A549 (cell line): ENCODE measurements at regions not wholly inside any gene's neighbourhood (a gene's known extent, or its start where the extent isn't known, plus 50 kb on each side); places are given as distances from the start of the nearest gene placed in this dataset.

Source experiments
- ATAC-seq, 2 experiments: fragments of 200-7000 bp in 1 of 2; fragments of >200 bp in 1 of 2; cut with Nextera tagmentation in 1 of 2; cut with Tn5 transposase in 1 of 2; 3 replicates each; pipeline versions ENCODE4 v1.8.0 to v1.9.1; 2018 to 2020; ENCODE audit warnings: mild to moderate bottlenecking in 1 of 2, moderate library complexity in 1 of 2
- CTCF ChIA-PET: fragments of 300-600 bp; sonication (Branson Sonifier 250); formaldehyde crosslinking; extraction: SDS; loops from one replicate; lab custom pipeline; 2021; ENCODE audit warnings: antibody characterized with exemption, inconsistent platforms; lab: Yijun Ruan, JAX
- POLR2A ChIA-PET: fragments of 350-600 bp; formaldehyde crosslinking; extraction: SDS; loops from one replicate; lab custom pipeline; 2021; ENCODE audit warnings: antibody characterized with exemption, inconsistent platforms; lab: Yijun Ruan, JAX
- DNase-seq, 2 experiments: peaks; one replicate each; pipeline versions ENCODE4 v3.0.0 to v3.0.0-alpha.2; 2011 to 2016; ENCODE audit warnings: low read depth in 1 of 2, low spot score in 1 of 2
- FAIRE-seq: peaks from 2 replicates; lab custom pipeline; 2011; peaks lifted over from hg19 to GRCh38; lab: Jason Lieb, UNC
- H3K27ac ChIP-seq, 2 experiments: fragments of >200 bp; sonication (Bioruptor Twin); formaldehyde crosslinking; 3 replicates each; pipeline ENCODE4 v1.5.1; 2016 to 2017
- H3K4me1 ChIP-seq: fragments of >200 bp; sonication (Bioruptor Twin); formaldehyde crosslinking; 3 replicates; pipeline ENCODE4 v1.6.1; 2016
- H3K4me2 ChIP-seq: fragments of >200 bp; sonication (Bioruptor Twin); formaldehyde crosslinking; 3 replicates; pipeline ENCODE4 v1.6.1; 2016
- H3K4me3 ChIP-seq: fragments of >200 bp; sonication (Bioruptor Twin); formaldehyde crosslinking; 3 replicates; pipeline ENCODE4 v1.5.1; 2016
- H3K9me3 ChIP-seq: fragments of >200 bp; sonication (Bioruptor Twin); formaldehyde crosslinking; 3 replicates; pipeline ENCODE4 v1.6.1; 2016
- CBX2 ChIP-seq: fragments of 200-600 bp; sonication (generic); IDR thresholded peaks from 2 replicates; pipeline ENCODE4 v1.6.1; 2016; ENCODE audit warnings: low read depth, mild to moderate bottlenecking, borderline replicate concordance
- CHD2 ChIP-seq: fragments of 150-350 bp; IDR thresholded peaks from 2 replicates; pipeline ENCODE4 v1.6.1; 2014; ENCODE audit warnings: low read length; ENCODE audit not compliant: partially characterized antibody
- CHD4 ChIP-seq: fragments of 200-600 bp; sonication (generic); IDR thresholded peaks from 2 replicates; pipeline ENCODE4 v1.6.1; 2016; ENCODE audit warnings: antibody characterized with exemption, mild to moderate bottlenecking, borderline replicate concordance
- EHMT2 ChIP-seq: fragments of 200-600 bp; sonication (generic); IDR thresholded peaks from 2 replicates; pipeline ENCODE4 v1.6.1; 2016; ENCODE audit warnings: antibody characterized with exemption, low read depth, mild to moderate bottlenecking, moderate library complexity
- EP300 ChIP-seq, 2 experiments: fragments of >200 bp; sonication (Bioruptor Twin); formaldehyde crosslinking; IDR thresholded peaks; 2 replicates in 1 of 2; 3 replicates in 1 of 2; pipeline ENCODE4 v1.6.1; 2016 to 2017
- ESRRA ChIP-seq: fragments of 150-350 bp; IDR thresholded peaks from 2 replicates; pipeline ENCODE4 v1.6.1; 2014; ENCODE audit warnings: mild to moderate bottlenecking, low read length, borderline replicate concordance
- FOSB ChIP-seq: fragments of 250-450 bp; sonication (Bioruptor Pico); IDR thresholded peaks from 2 replicates; pipeline ENCODE4 v1.5.0; 2020; ENCODE audit warnings: mild to moderate bottlenecking, moderate library complexity
- HDAC2 ChIP-seq: fragments of 200-600 bp; sonication (generic); IDR thresholded peaks from 2 replicates; pipeline ENCODE4 v1.6.1; 2016
- HOXB13 ChIP-seq: fragments of 250-450 bp; sonication (Bioruptor Pico); IDR thresholded peaks from 2 replicates; pipeline ENCODE4 v1.5.0; 2020; ENCODE audit warnings: low read depth, mild to moderate bottlenecking, moderate library complexity
- KDM1A ChIP-seq: fragments of 200-600 bp; sonication (generic); IDR thresholded peaks from 2 replicates; pipeline ENCODE4 v1.6.1; 2016; ENCODE audit warnings: low read depth, mild to moderate bottlenecking
- MYC ChIP-seq: IDR thresholded peaks from 2 replicates; pipeline ENCODE4 v1.6.1; 2012; ENCODE audit warnings: mild to moderate bottlenecking, inconsistent platforms, low read length, improper control_type of control experiment, borderline replicate concordance
- NR3C1 ChIP-seq: fragments of >200 bp; sonication (Bioruptor Twin); formaldehyde crosslinking; IDR thresholded peaks from 3 replicates; pipeline ENCODE4 v1.6.1; 2017
- PBX3 ChIP-seq: IDR thresholded peaks from 2 replicates; pipeline ENCODE4 v1.6.1; 2012
- POLR2AphosphoS2 ChIP-seq: conservative IDR thresholded peaks from 2 replicates; pipeline ENCODE4 v1.6.1; 2012; ENCODE audit warnings: low read length, improper control_type of control experiment, inconsistent platforms
- RAD21 ChIP-seq, 2 experiments: fragments of >200 bp in 1 of 2; sonication (Bioruptor Twin) in 1 of 2; formaldehyde crosslinking in 1 of 2; IDR thresholded peaks in 1 of 2; conservative IDR thresholded peaks in 1 of 2; 2 replicates in 1 of 2; 3 replicates in 1 of 2; pipeline ENCODE4 v1.6.1; 2012 to 2018; ENCODE audit warnings: inconsistent platforms in 1 of 2
- RARB ChIP-seq: fragments of 250-450 bp; sonication (Bioruptor Pico); IDR thresholded peaks from 2 replicates; pipeline ENCODE4 v1.8.0; 2021; ENCODE audit warnings: mild to moderate bottlenecking, moderate library complexity
- RCOR1 ChIP-seq: fragments of 150-350 bp; IDR thresholded peaks from 2 replicates; pipeline ENCODE4 v1.6.1; 2014; ENCODE audit warnings: antibody characterized with exemption, low read length, low read depth
- REST ChIP-seq: fragments of 200-600 bp; sonication (generic); IDR thresholded peaks from 2 replicates; pipeline ENCODE4 v1.6.1; 2016; ENCODE audit warnings: antibody characterized with exemption, mild to moderate bottlenecking, moderate library complexity
- RNF2 ChIP-seq: fragments of 200-600 bp; sonication (generic); IDR thresholded peaks from 2 replicates; pipeline ENCODE4 v1.6.1; 2016; ENCODE audit warnings: low read depth, mild to moderate bottlenecking, antibody characterized with exemption, moderate library complexity, borderline replicate concordance
- TP53 ChIP-seq: fragments of 250-450 bp; sonication (Bioruptor Pico); IDR thresholded peaks from 2 replicates; pipeline ENCODE4 v1.5.0; 2021; ENCODE audit warnings: mild to moderate bottlenecking, moderate library complexity
- ZNF302 ChIP-seq: fragments of 250-450 bp; sonication (Bioruptor Pico); IDR thresholded peaks from 2 replicates; pipeline ENCODE4 v1.9.0; 2021; ENCODE audit warnings: inconsistent platforms, mild to moderate bottlenecking, moderate library complexity
- WGBS: methylation state at CpG from one replicate; pipeline ENCODE4 v1.1.6; 2017; ENCODE audit errors: missing lambda C conversion rate; 5-methylcytosine and 5-hydroxymethylcytosine counted together
- TF ChIP-seq, protein P1 (sequence below): fragments of >200 bp; sonication (Bioruptor Twin); formaldehyde crosslinking; IDR thresholded peaks from 2 replicates; pipeline ENCODE4 v1.6.1; 2016
- TF ChIP-seq, protein P2 (sequence below): IDR thresholded peaks from 2 replicates; pipeline ENCODE4 v1.6.1; 2012; ENCODE audit warnings: low read depth, borderline replicate concordance
- TF ChIP-seq, protein P3 (sequence below): fragments of 250-450 bp; sonication (Bioruptor Pico); IDR thresholded peaks from 2 replicates; pipeline ENCODE4 v1.5.0; 2020; ENCODE audit warnings: low read depth, mild to moderate bottlenecking, moderate library complexity

GRCh38 chr11:104522123-104522522, 358.2 kb upstream of the PDGFD start:
- DNase-seq (no peak), FAIRE-seq (no peak), ATAC-seq (no peak)
- no peaks in the 10 kb centered on the region for H3K4me1 ChIP-seq
- CTCF ChIA-PET: interaction anchor here (1.4 kb wide), 1 partner anchor 12 kb away, joined by 5 read pairs; no protein-coding TSS in a partner anchor
- no peaks in the 10 kb centered on the region for H3K9me3 ChIP-seq
- no peak overlapping the region for H3K4me3 ChIP-seq
- no peak overlapping the region for H3K27ac ChIP-seq
- POLR2A ChIA-PET: no interaction called here
- WGBS: 72% methylated on average over 2 of the region's 2 CpGs
- no peak overlapping the region for H3K4me2 ChIP-seq
- TF ChIP-seq PBX3: no peak
- no peak for TF ChIP-seq RNF2
- TF ChIP-seq, protein P1, sequence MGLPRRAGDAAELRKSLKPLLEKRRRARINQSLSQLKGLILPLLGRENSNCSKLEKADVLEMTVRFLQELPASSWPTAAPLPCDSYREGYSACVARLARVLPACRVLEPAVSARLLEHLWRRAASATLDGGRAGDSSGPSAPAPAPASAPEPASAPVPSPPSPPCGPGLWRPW: no peak
- TF ChIP-seq, protein P2, sequence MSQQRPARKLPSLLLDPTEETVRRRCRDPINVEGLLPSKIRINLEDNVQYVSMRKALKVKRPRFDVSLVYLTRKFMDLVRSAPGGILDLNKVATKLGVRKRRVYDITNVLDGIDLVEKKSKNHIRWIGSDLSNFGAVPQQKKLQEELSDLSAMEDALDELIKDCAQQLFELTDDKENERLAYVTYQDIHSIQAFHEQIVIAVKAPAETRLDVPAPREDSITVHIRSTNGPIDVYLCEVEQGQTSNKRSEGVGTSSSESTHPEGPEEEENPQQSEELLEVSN: no peak
- TF ChIP-seq EP300 (IDR thresholded peaks at IDR 0.05): no peak
- TF ChIP-seq MYC: no peak
- no peak for TF ChIP-seq REST
- no peak for TF ChIP-seq CBX2
- no peak for TF ChIP-seq RARB
- no peak for TF ChIP-seq RCOR1
- no peak for TF ChIP-seq CHD4
- TF ChIP-seq KDM1A: no peak
- no peak for TF ChIP-seq FOSB
- no peak for TF ChIP-seq HOXB13
- no peak for TF ChIP-seq EHMT2
- TF ChIP-seq TP53 (CRISPR knock-in tag): no peak
- no peak for TF ChIP-seq POLR2AphosphoS2
- TF ChIP-seq ESRRA: no peak
- no peak for TF ChIP-seq HDAC2
- no peak for TF ChIP-seq ZNF302 (CRISPR knock-in tag)

DNA sequence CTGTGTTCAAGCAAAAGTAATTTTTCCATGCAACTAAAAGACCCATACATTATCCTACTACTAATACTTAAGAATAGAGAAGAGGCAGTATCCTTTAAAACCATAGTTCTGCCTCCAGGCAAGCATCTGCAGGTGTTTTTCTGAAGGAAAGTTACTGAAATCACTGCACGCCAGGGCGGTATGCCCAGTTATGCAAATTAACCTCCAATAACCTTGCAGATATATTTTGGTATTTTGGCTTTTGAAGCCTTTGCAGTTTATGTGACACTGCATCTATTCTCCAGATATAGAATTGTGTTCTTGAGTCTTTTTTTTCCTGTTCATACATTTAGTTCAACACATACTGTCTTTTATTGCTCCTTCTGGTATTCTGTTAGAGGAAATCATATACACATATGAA, 346.2 kb upstream of the PDGFD start:
- TF ChIP-seq, protein P1: no peak
- TF ChIP-seq, protein P3, sequence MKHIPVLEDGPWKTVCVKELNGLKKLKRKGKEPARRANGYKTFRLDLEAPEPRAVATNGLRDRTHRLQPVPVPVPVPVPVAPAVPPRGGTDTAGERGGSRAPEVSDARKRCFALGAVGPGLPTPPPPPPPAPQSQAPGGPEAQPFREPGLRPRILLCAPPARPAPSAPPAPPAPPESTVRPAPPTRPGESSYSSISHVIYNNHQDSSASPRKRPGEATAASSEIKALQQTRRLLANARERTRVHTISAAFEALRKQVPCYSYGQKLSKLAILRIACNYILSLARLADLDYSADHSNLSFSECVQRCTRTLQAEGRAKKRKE (CRISPR knock-in tag): no peak
- no peak for TF ChIP-seq CHD2
- no peak for TF ChIP-seq NR3C1
- no peak for TF ChIP-seq EP300 (IDR thresholded peaks at IDR 0.05)
- no peak for TF ChIP-seq RAD21 (conservative IDR thresholded peaks at IDR 0.05 in 1 of 2, IDR thresholded peaks at IDR 0.05 in 1 of 2)
- Histone ChIP-seq H3K4me1 (no peaks in the 10 kb centered on the region), H3K9me3 (no peaks in the 10 kb centered on the region), H3K27ac (no peak overlapping the region), H3K4me2 (no peak overlapping the region), H3K4me3 (no peak overlapping the region)
- ATAC-seq (no peak), FAIRE-seq (no peak), DNase-seq (no peak)
- POLR2A ChIA-PET: no interaction called here
- CTCF ChIA-PET: no interaction called here
- 72% methylated on average over 2 of the region's 2 CpGs for whole genome bisulfite sequencing
